Activated CD8-positive, alpha-beta T cell treated with anti-CD3 and anti-CD28 coated beads, Interleukin-2, amount 10 ng/mL, durations not matched to agents 7 days and 5 days (primary cell): ENCODE measurements at regions not wholly inside any gene's neighbourhood (a gene's known extent, or its start where the extent isn't known, plus 50 kb on each side); places are given as distances from the start of the nearest gene placed in this dataset.
"Not testable (repeated sequence)": the region's sequence is repeated elsewhere in the genome, so short reads cannot be mapped to it uniquely, and the experiment has no call there.

ENCODE experiments used
- ATAC-seq: fragments of 150-1000 bp; cut with Tn5 transposase; one replicate; pipeline ENCODE4 v1.10.0; 2021; ENCODE audit warnings: moderate library complexity
- CTCF ChIA-PET: fragments of 350-600 bp; sonication (Branson Sonifier 250); formaldehyde crosslinking; loops from one replicate; lab custom pipeline; 2021; ENCODE audit warnings: antibody characterized with exemption; lab: Charles Lee
- POLR2A ChIA-PET: fragments of 350-600 bp; sonication (Branson Sonifier 250); formaldehyde crosslinking; loops from one replicate; lab custom pipeline; 2021; ENCODE audit warnings: antibody characterized with exemption; lab: Charles Lee
- DNase-seq: peaks from one replicate; pipeline ENCODE4 v3.0.0-alpha.2; 2020
- H3K27ac Mint-ChIP-seq: one replicate; pipeline ENCODE4 v1.8.0; 2021; ENCODE audit warnings: mild to moderate bottlenecking, mixed read lengths
- H3K27me3 Mint-ChIP-seq: one replicate; pipeline ENCODE4 v1.8.0; 2021; ENCODE audit warnings: low read depth, mixed read lengths
- H3K36me3 Mint-ChIP-seq: one replicate; pipeline ENCODE4 v1.8.0; 2021; ENCODE audit warnings: low read depth, mixed read lengths
- H3K4me1 Mint-ChIP-seq: one replicate; pipeline ENCODE4 v1.8.0; 2021; ENCODE audit warnings: low read depth, mixed read lengths
- H3K4me3 Mint-ChIP-seq: one replicate; pipeline ENCODE4 v1.8.0; 2021; ENCODE audit warnings: mild to moderate bottlenecking, mixed read lengths
- H3K9me3 Mint-ChIP-seq: one replicate; pipeline ENCODE4 v1.8.0; 2022; ENCODE audit warnings: mixed read lengths; ENCODE audit not compliant: insufficient read depth

- CTCF ChIA-PET, result no interaction called here
- Mint-ChIP-seq H3K4me1 (no peaks in the 10 kb centered on the region), H3K36me3 (no peaks in the 10 kb centered on the region), H3K27me3 (no peaks in the 10 kb centered on the region), H3K27ac (no peak overlapping the region), H3K4me3 (no peak overlapping the region), H3K9me3 (peaks cover 19% of the 10 kb centered on the region)
- DNase-seq, result no peak
- POLR2A ChIA-PET, result no interaction called here
- ATAC-seq, result no peak
These were observed 1359.0 kb upstream of the ADGRL4 start for GRCh38 chr1:80365359-80366021.

GRCh38 chr1:80363689-80364475, 1357.4 kb upstream of the ADGRL4 start:
- H3K4me1 Mint-ChIP-seq, result no peaks in the 10 kb centered on the region
- H3K9me3 Mint-ChIP-seq, result peaks cover 29% of the 10 kb centered on the region
- ATAC-seq (no peak), DNase-seq (no peak)
- no peak overlapping the region for H3K27ac Mint-ChIP-seq
- CTCF ChIA-PET, result no interaction called here
- no peak overlapping the region for H3K4me3 Mint-ChIP-seq
- POLR2A ChIA-PET, result no interaction called here
- H3K27me3 Mint-ChIP-seq, result no peaks in the 10 kb centered on the region
- H3K36me3 Mint-ChIP-seq, result no peaks in the 10 kb centered on the region

DNA sequence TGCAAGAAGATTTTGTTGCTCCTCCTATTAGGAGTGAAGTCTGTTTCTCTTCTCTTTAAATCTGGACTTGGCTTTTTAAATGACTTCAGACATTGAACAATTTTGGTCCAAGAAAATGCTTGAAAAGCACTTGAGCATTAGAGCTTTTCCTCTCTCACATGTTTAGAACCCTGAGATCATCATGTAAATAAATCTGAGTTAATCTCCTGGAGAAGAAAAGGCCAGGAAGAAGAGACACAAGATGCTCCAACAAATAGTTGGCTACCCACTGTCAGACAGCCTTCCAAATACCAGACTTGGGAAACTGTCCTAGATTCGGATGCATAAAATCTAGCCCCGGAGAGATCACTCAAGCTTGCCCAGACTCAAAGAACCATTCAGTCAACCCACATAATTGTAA, 1353.1 kb upstream of the ADGRL4 start:
- no peaks in the 10 kb centered on the region for H3K27me3 Mint-ChIP-seq
- DNase-seq, result no peak
- H3K9me3 Mint-ChIP-seq, result peaks cover 31% of the 10 kb centered on the region
- no peak for ATAC-seq
- H3K4me1 Mint-ChIP-seq, result no peaks in the 10 kb centered on the region
- no peak overlapping the region for H3K27ac Mint-ChIP-seq
- H3K36me3 Mint-ChIP-seq, result no peaks in the 10 kb centered on the region
- CTCF ChIA-PET, result no interaction called here
- no peak overlapping the region for H3K4me3 Mint-ChIP-seq
- POLR2A ChIA-PET, result no interaction called here

GRCh38 chr1:80349218-80349617, 1342.7 kb upstream of the ADGRL4 start:
- Mint-ChIP-seq H3K4me3 (no peak overlapping the region), H3K36me3 (no peaks in the 10 kb centered on the region), H3K27ac (no peak overlapping the region), H3K9me3 (peaks cover 27% of the 10 kb centered on the region), H3K4me1 (no peaks in the 10 kb centered on the region), H3K27me3 (no peaks in the 10 kb centered on the region)
- ChIA-PET POLR2A (no interaction called here), CTCF (no interaction called here)
- ATAC-seq, result no peak
- no peak for DNase-seq

DNA sequence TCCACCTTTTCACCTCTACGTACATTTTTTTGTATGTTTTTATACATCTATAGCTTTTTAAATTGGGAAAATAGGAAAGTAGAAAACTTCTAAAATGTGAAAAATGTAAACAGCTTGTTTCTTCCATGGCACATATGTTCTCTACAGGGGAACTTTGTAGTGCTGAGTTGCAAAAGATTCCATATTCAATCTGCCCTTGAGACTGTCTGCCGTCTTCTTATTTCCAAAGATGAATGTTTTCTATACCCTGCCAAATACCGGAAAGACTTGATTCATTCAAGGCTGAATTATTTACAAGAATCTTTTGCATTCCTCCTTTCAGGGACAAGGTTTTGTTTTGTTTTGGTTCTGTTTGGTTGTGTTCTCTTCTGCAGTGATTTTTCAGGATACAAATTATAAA, 1334.5 kb upstream of the ADGRL4 start:
- Mint-ChIP-seq H3K4me1 (no peaks in the 10 kb centered on the region), H3K36me3 (no peaks in the 10 kb centered on the region), H3K9me3 (peaks cover 22% of the 10 kb centered on the region), H3K4me3 (no peak overlapping the region), H3K27me3 (no peaks in the 10 kb centered on the region), H3K27ac (no peak overlapping the region)
- no peak for ATAC-seq
- ChIA-PET POLR2A (no interaction called here), CTCF (no interaction called here)
- no peak for DNase-seq

DNA sequence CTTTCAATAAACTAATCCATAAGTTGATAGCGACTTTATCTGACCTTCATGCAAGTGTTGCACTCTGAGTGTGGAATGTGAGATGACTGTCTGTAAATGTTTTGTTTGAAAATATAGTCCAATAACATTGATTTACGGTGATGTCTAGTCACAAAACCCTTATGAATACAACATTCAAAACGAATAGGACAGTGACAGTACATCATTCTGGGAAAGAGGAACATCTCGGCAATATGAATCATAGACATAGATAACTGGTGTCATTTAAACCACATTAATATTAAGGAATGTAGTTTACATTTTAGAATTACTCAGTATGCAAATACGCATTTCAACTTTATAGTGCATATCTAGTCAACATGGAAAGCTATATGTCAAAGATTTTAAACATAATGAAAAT, 1311.6 kb upstream of the ADGRL4 start:
- ChIA-PET POLR2A (no interaction called here), CTCF (no interaction called here)
- Mint-ChIP-seq H3K4me3 (no peak overlapping the region), H3K36me3 (no peaks in the 10 kb centered on the region), H3K9me3 (peaks cover 3% of the 10 kb centered on the region), H3K27me3 (no peaks in the 10 kb centered on the region), H3K4me1 (no peaks in the 10 kb centered on the region), H3K27ac (no peak overlapping the region)
- DNase-seq, result no peak
- no peak for ATAC-seq

DNA sequence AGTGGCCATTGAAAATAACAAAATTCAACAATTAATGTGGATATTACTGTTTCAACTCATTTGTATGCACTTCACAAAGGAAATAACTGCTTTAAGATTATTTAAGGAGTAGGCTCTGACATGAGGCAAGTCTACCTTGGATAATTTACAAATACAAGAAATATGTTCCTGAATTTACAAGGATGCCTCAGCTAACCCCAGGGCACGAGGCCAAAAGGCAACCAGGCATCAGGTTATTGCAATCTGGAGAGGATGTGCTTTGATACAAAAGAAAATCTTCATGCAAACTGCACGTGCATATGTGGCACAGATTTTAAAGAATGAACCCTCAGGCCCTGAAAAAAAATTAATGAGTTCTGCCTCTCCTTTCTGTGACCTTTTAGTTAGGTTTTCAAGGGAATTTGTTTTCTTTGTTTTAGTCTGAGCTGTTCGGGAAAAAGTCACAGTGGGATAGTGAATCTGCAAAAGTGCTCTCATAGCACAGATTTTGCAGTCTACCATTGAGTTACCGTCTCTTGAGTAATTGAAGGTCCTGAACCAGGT, 1304.2 kb upstream of the ADGRL4 start:
- no peak overlapping the region for H3K4me3 Mint-ChIP-seq
- POLR2A ChIA-PET, result no interaction called here
- CTCF ChIA-PET, result no interaction called here
- no peaks in the 10 kb centered on the region for H3K36me3 Mint-ChIP-seq
- H3K4me1 Mint-ChIP-seq, result no peaks in the 10 kb centered on the region
- H3K27me3 Mint-ChIP-seq, result no peaks in the 10 kb centered on the region
- ATAC-seq, result no peak
- no peak overlapping the region for H3K27ac Mint-ChIP-seq
- peaks cover 14% of the 10 kb centered on the region for H3K9me3 Mint-ChIP-seq
- DNase-seq, result no peak

DNA sequence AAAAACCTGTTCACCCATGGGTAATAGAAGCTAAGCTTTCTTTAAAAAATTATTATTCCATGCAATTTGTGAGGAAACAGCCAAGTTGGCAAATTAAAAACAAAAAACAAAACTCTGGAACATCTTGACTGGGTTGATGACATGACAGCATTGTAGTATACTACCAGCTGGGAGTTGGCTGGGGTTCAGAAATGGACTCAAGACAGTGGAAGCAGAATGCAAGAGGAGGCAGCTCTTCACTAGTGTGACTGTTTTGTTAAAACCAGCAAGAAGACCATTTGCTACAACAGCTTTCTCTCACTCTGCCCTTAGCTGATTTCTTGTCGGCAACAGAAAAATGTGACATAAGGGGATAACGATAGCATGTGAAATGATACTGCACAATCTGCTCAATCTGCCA, 1298.9 kb upstream of the ADGRL4 start:
- Mint-ChIP-seq H3K27ac (no peak overlapping the region), H3K9me3 (peaks cover 12% of the 10 kb centered on the region), H3K4me3 (no peak overlapping the region), H3K4me1 (no peaks in the 10 kb centered on the region), H3K36me3 (no peaks in the 10 kb centered on the region), H3K27me3 (no peaks in the 10 kb centered on the region)
- POLR2A ChIA-PET, result no interaction called here
- CTCF ChIA-PET, result no interaction called here
- DNase-seq, result no peak
- no peak for ATAC-seq

DNA sequence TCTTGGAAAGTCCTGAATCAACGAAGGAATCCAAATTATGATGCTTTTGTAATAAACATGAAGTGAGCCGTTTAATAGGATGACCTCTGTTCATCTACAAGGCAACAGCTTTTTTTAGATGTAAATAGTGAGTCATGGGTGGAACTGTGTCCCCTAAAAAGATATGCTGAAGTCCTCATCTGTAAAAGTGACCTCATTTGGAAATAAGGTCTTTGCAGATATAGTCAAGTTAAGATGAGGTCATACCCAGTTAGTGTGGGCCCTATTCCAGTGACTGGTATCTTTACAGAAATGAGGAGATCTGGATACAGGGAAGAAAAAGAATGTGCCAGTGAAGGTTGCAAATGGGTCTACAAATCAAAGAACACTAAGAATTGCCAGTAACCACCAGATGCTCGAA, 1287.3 kb upstream of the ADGRL4 start:
- Mint-ChIP-seq H3K4me1 (no peaks in the 10 kb centered on the region), H3K4me3 (no peak overlapping the region)
- CTCF ChIA-PET, result no interaction called here

DNA sequence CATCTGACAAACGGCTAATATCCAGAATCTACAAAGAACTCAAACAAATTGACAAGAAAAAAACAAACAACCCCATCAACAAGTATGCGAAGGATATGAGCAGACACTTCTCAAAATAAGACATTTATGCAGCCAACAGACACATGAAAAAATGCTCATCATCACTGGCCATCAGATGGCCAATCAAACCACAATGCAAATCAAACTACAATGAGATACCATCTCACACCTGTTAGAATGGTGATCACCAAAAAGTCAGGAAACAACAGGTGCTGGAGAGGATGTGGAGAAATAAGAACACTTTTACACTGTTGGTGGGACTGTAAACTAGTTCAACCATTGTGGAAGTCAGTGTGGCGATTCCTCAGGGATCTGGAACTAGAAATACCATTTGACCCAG, 1282.2 kb upstream of the ADGRL4 start:
- CTCF ChIA-PET, H3K27me3 Mint-ChIP-seq, H3K36me3 Mint-ChIP-seq, DNase-seq, H3K27ac Mint-ChIP-seq, ATAC-seq, H3K4me3 Mint-ChIP-seq, H3K4me1 Mint-ChIP-seq, POLR2A ChIA-PET: not testable (repeated sequence)
- H3K9me3 Mint-ChIP-seq, result peaks cover 18% of the 10 kb centered on the region

More for the DNA sequence above, 1287.3 kb upstream of the ADGRL4 start:
- no peaks in the 10 kb centered on the region for H3K36me3 Mint-ChIP-seq
- ATAC-seq (no peak), DNase-seq (no peak)
- no peak overlapping the region for H3K27ac Mint-ChIP-seq
- POLR2A ChIA-PET, result no interaction called here
- no peaks in the 10 kb centered on the region for H3K27me3 Mint-ChIP-seq
- H3K9me3 Mint-ChIP-seq, result peaks cover 17% of the 10 kb centered on the region

DNA sequence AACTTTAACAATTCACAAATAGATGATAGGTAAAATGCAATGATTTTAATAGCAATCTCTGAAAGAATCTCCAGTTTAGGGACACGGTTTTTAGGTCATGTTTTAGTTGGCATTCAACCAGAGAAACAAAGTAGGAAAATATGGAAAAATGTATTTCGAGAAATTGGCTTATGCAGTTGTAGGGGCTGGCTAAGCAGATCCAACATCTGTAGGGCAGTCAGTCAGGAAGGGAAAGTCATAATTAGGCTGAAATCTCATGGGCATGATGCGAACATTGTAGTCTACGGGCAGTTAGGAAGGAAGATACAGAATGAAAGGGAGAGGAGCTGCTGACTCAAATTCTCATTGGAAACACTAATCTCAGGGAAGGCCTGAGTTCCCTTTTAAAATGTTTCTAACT, 1276.0 kb upstream of the ADGRL4 start:
- no peak overlapping the region for H3K27ac Mint-ChIP-seq
- no peak overlapping the region for H3K4me3 Mint-ChIP-seq
- no peak for ATAC-seq
- H3K9me3 Mint-ChIP-seq, result peaks cover 12% of the 10 kb centered on the region
- no peak for DNase-seq
- H3K36me3 Mint-ChIP-seq, result no peaks in the 10 kb centered on the region
- ChIA-PET CTCF (no interaction called here), POLR2A (no interaction called here)
- H3K4me1 Mint-ChIP-seq, result no peaks in the 10 kb centered on the region
- no peaks in the 10 kb centered on the region for H3K27me3 Mint-ChIP-seq

DNA sequence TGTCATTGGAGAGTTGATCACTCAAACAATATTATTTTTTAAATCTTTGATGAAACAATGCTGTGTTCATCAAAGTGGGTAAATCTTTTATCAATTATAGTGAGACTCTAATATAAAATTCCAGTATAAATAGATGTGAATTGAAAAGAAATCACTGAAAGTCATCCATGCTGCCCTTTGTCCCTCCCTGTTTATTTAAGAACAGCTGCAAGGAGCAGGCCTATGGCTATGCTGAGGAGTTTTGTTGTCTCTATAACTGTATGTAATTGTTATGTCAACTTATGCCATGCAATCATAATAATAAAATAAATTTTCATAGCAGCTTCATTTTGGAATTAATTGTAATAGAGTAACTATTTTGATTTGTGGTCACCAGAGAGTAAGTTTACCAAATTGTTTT, 1272.4 kb upstream of the ADGRL4 start:
- Mint-ChIP-seq H3K27ac (no peak overlapping the region), H3K9me3 (peaks cover 6% of the 10 kb centered on the region), H3K36me3 (no peaks in the 10 kb centered on the region), H3K27me3 (no peaks in the 10 kb centered on the region), H3K4me1 (no peaks in the 10 kb centered on the region), H3K4me3 (no peak overlapping the region)
- no peak for DNase-seq
- ATAC-seq, result no peak
- ChIA-PET CTCF (no interaction called here), POLR2A (no interaction called here)
